ENCODE measurements at regions not wholly inside any gene's neighbourhood (a gene's known extent, or its start where the extent isn't known, plus 50 kb on each side); places are given as distances from the start of the nearest gene placed in this dataset.

- Mint-ChIP-seq H3K4me1 (peaks cover 70% of the 10 kb centered on the region), H3K4me3 (peak overlapping the region; percentile 48), H3K27me3 (ENCODE audit: low read depth) (peaks cover 24% of the 10 kb centered on the region), H3K27ac (ENCODE audit: unreplicated experiment) (peak overlapping the region; percentile 76), H3K9me3 (no peaks in the 10 kb centered on the region), H3K36me3 (ENCODE audit: low read depth) (no peaks in the 10 kb centered on the region)
- no peak for TF ChIP-seq CTCF (conservative IDR thresholded peaks at IDR 0.05)
- DNase-seq (ENCODE audit: low read depth, low spot score) = no peak
Measured at GRCh38 chr6:41494212-41495110, 51.7 kb upstream of the FOXP4 start.

All from neural crest cell (in vitro differentiated cells).